HG03571 (cell line): ENCODE measurements at regions not wholly inside any gene's neighbourhood (a gene's known extent, or its start where the extent isn't known, plus 50 kb on each side); places are given as distances from the start of the nearest gene placed in this dataset.
A peak's percentile ranks its signal among the peaks of the same experiment; 100 is the strongest.
"Not testable (repeated sequence)": the region's sequence is repeated elsewhere in the genome, so short reads cannot be mapped to it uniquely, and the experiment has no call there.

ENCODE experiments used
- ATAC-seq: cut with Tn5 transposase; IDR thresholded peaks from one replicate; pipeline ENCODE4 v1.9.1; 2021; ENCODE audit not compliant: unreplicated experiment

DNA sequence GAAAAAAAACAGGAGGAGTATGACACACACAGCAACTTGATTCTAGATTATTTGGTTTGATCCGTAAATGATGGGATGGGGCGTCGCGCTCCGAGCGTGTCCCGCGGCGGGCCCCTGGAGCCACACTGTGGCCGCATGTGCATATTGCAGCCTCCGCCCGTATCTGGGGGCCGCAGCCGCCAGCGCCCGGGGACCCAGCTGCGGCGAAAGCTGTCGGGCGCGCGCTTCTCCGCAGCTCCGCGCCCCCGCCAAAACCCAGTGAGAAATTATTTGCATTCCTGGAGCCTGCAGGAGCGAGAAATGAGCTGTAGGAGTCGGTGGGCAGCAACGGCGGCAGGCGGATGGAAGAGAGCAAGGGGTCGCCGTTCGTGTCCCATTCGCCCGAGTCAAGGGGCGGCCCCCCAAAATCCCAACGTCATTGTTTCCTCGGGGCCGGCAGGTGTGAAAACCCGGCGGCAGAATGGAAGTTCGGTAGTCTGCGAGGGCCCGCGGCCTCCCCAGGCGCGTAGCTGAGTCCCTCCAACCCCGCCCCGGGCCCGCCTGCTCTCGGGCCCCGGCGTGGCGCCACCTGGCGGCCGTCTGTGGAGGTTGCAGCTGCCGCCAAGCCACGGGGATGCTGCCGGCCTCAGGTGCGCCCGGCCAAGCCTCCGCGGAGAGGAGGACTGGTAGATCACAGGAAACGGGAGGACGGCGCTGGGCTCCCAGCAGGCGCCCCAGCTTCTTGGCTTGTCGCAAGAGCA lies 86.8 kb downstream of the FAM72B start:
- ATAC-seq: peak; percentile 90

DNA sequence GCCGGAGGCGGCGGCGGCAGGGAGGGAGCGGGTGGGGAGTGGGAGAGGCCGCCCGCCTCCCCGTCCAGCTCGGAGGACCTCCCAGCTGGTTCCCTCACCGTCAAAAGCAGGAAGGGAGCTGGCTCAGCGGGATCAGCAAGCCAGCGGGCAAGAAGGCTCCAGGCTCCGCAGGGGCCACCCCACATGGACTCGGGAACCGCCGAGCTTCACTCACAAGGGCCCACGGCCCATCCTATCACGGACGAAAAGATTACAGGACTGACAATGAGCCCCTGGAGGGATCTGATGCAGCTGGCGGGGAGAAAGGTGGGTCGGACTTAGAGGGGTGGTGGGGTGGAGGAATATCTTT lies 86.3 kb downstream of the FAM72B start:
- peak; percentile 10 for ATAC-seq

DNA sequence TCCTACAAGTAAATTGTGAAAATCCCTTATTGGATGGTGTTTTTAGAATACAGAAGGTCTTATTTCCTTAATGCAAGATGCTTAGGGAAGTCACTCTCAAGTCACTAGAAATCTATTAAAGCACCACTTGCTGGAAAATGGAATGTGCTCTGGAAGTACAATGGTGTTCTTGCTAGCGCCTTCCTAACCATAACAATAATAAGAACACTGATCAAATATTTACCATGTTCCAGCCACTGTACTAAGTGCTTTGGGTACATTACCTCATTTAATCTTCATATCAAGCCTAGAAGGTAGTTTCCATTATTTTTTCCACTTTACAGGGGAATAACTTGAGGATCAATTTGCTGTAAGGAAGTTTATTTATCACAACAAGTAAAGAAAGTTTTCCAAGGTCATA lies 75.1 kb downstream of the FAM72B start:
- not testable (repeated sequence) for ATAC-seq

DNA sequence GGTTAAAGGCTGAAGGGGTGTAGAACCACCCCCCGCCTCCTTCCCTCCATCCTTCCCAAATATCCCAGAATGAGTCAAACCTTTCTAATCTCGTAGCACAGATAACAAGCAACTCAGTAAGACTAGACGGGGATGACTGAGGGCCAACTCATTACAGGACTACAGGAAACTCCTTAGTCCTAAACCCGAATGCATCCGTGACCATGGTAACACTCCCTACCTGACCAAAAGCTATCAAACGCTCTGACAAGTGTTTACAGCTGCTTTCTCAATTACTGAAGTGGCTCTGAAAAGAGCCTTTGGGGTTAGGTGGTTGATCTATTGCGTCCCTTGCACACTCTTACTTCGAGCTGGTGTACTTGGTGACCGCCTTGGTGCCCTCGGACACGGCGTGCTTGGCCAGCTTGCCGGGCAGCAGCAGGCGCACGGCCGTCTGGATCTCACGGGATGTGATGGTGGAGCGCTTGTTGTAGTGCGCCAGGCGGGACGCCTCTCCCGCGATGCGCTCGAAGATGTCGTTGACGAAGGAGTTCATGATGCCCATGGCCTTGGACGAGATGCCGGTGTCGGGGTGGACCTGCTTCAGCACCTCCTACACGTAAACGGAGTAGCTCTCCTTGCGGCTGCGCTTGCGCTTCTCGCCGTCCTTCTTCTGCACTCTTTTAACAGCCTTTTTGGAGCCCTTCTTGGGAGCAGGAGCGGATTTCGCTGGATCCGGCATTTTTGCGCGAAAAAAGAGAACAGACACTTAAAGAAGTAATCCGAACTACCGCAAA lies 67.4 kb downstream of the FAM72B start:
- not testable (repeated sequence) for ATAC-seq

DNA sequence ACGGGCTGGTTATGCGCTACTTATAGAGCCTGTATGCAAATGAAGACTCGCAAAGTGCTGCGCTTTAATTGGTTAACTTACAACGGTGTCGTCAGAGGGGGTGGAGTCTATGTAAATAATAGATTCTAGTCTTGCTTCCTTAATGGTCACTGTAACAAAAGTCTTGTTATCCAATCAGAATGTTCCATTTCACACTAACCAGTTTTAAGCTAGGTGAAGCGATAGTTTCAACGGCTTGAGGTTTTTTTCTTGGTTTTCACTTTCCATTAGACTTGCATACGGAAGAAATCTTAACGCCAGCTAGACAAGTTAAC lies 66.9 kb downstream of the FAM72B start:
- not testable (repeated sequence) for ATAC-seq

DNA sequence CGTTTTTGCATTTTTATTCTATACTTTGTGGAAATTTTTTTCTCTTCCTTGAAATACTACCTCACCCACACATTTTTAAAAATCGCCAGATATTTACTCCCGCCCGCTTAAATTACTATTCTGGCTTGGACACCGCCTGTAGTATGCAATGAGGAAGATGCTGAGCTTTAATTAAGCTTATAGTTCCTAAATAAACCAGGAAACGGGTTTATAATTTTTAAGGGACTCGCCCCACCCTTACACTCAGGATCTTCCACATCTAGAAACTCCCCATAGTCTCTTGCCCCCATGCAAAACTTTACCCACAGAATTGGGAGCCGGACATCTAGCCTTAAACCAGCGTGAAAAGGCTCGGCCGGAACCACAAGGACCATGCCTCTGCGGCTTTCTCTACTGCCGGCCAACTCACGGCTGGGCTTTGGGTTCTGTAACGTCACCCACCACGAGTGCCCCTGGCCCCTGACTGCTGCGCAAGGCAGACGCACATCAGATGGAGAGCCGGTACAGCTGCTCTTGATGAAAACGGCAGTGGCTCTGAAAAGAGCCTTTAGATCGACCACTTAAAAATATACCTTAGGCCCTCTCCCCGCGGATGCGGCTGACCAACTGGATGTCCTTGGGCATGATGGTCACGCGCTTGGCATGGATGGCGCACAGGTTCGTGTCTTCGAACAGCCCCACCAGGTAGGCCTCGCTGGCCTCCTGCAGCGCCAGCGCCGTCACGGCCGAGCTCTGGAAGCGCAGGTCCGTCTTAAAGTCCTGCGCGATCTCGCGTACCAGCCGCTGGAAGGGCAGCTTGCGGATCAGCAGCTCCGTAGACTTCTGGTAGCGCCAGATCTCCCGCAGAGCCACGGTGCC lies 66.3 kb downstream of the FAM72B start:
- not testable (repeated sequence) for ATAC-seq
